Pulmonary artery endothelial cell (primary cell): ENCODE measurements at regions not wholly inside any gene's neighbourhood (a gene's known extent, or its start where the extent isn't known, plus 50 kb on each side); places are given as distances from the start of the nearest gene placed in this dataset.

Source experiments
- DNase-seq: peaks from one replicate; pipeline ENCODE4 v3.0.0-alpha.2; 2011; ENCODE audit warnings: low read depth, low spot score

- no peak for DNase-seq
Observed at GRCh38 chr12:44961887-44962286, 85.8 kb upstream of the NELL2 start.

- DNase-seq = no peak
Observed at GRCh38 chr12:44960856-44961255, 84.7 kb upstream of the NELL2 start.

GRCh38 chr12:44960423-44960822 lies 84.3 kb upstream of the NELL2 start:
- no peak for DNase-seq

- DNase-seq = no peak
Observed at GRCh38 chr12:44947163-44947562, 71.0 kb upstream of the NELL2 start.

DNA sequence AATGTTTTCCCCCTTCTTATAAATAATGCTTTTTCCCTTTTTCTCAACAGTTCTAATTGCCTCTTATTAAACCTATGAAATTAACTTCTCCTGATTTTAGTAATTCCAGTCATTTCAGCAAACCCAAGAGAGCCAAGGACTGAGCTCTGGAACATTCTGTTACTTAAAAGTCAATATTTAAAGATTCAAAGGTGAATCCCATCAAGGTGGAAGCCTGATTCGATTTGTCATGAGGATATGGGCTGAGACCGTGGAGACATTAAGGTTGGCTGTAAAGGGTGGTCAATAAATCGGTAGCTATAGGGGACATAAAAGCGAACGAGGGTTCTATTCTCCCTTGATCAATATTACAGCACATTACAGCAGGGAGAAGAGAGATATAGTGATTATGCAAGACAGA lies 66.6 kb upstream of the NELL2 start:
- DNase-seq = no peak

DNA sequence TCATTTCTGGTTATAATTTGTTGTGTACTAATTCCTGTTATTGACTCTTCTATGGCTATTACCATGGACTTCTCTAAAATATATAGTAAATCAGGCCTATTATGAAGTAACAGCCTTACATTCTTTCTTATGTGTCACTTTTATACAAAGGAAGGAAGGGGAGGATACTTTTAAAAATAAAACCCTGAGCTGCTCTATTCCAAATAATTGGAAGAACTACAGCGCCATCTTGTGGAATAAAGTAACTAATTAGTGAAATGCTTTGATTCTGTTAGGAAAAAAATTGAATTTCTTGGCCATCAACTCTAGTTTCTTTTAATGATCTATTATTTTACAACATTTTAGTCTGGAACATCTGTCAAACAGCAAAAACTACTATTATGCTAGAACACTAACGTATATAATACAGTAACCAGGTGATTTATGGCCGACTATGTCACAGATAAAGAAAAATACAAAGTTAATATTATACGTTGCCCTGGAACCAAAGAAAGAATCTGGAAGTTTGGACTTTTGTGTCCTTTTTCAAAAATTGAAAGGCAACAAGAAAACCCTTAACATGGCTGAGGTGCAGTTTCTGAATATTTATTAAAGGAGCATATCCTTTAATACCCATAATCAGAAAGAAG lies 55.0 kb upstream of the NELL2 start:
- DNase-seq = peak; percentile 24

DNA sequence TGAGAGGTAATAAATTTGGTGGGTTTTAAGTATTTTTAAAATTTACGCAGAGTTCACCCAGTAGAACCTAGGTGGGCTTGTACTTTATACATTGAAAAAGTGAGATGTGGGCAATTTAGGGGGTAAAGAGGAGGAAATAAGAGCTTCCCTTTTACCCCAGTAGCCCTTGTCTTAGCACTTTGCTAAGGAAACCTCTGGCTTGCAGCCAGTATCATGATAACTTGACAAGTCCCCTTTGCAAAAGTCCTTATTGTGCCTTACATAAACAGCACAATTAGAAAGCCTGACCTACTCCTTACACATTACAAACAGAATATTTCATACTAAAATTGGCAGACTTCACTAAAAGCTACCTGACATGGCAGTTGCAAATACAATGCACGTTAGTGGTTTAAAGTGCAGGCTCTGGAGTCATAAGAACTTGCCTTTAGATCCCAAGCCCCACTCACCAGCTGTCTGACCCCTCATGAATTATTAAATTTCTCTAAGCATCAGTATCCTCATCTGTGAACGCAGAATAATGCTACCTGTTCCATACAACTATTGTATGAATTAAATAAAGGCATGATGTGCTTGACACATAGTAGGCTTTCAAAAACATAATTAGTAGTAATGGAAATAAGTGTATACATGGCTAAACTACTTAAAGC lies 53.2 kb upstream of the NELL2 start:
- no peak for DNase-seq
